PFSK-1 (cell line): ENCODE measurements at regions not wholly inside any gene's neighbourhood (a gene's known extent, or its start where the extent isn't known, plus 50 kb on each side); places are given as distances from the start of the nearest gene placed in this dataset.

ENCODE experiments used
- POLR2AphosphoS5 ChIP-seq: IDR thresholded peaks from 2 replicates; pipeline ENCODE4 v1.6.1; 2012; ENCODE audit warnings: low read depth, mild to moderate bottlenecking, control low read depth, low read length, moderate library complexity
- SIN3A ChIP-seq: IDR thresholded peaks from 2 replicates; pipeline ENCODE4 v1.6.1; 2012; ENCODE audit warnings: mild to moderate bottlenecking, low read length, moderate library complexity, borderline replicate concordance; ENCODE audit not compliant: insufficient read depth
- TAF1 ChIP-seq: IDR thresholded peaks from 2 replicates; pipeline ENCODE4 v1.6.1; 2012; ENCODE audit warnings: low read length, control low read depth, borderline replicate concordance; ENCODE audit not compliant: insufficient read depth

DNA sequence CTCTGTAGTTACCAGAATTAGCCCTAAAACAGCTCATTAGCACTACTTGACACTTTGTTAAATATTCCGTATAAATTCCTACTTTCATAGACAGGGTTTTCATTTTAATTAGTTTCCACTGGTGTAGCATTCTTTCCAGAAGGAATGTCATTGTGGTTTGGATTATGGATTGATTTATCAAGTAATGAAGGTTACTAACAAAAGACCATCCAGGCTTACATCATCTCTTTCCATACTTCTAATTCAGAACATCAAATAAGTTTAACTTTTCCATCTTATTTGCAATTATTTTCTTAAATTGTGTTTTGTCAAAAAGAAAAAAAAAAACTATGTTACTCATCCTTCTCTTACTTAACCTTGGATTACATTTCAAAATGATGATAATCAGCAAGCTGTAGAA is 231.8 kb upstream of the SPOPL start:
- TF ChIP-seq SIN3A (no peak), TAF1 (no peak), POLR2AphosphoS5 (no peak)
